Esophagus (tissue), 2 donors: ENCODE measurements at regions not wholly inside any gene's neighbourhood (a gene's known extent, or its start where the extent isn't known, plus 50 kb on each side); places are given as distances from the start of the nearest gene placed in this dataset.

Experiments
- H3K27ac ChIP-seq, 2 donors: one replicate each; pipeline ENCODE4 v1.5.1; 2013; ENCODE audit warnings: low read depth in 2 of 2, mild to moderate bottlenecking in 2 of 2, inconsistent platforms in 1 of 2, low read length in 1 of 2, moderate library complexity in 1 of 2
- H3K27me3 ChIP-seq, 2 donors: one replicate each; pipeline ENCODE4 v1.6.1; 2013; ENCODE audit warnings: low read length in 2 of 2, control low read depth in 1 of 2, mild to moderate bottlenecking in 1 of 2; ENCODE audit not compliant: insufficient read depth in 2 of 2, control insufficient read depth in 1 of 2
- H3K36me3 ChIP-seq, 2 donors: one replicate each; pipeline ENCODE4 v1.6.1; 2013; ENCODE audit warnings: low read length in 1 of 2; ENCODE audit not compliant: control insufficient read depth in 2 of 2, insufficient read depth in 2 of 2
- H3K4me1 ChIP-seq, 2 donors: one replicate each; pipeline ENCODE4 v1.6.1; 2013; ENCODE audit warnings: low read length in 1 of 2; ENCODE audit not compliant: control insufficient read depth in 2 of 2, insufficient read depth in 2 of 2
- H3K4me3 ChIP-seq, 2 donors: one replicate each; pipeline ENCODE4 v1.5.1; 2013; ENCODE audit warnings: low read length in 2 of 2, mild to moderate bottlenecking in 2 of 2, low read depth in 1 of 2, moderate library complexity in 1 of 2
- H3K9me3 ChIP-seq, 2 donors: one replicate each; pipeline ENCODE4 v1.6.1; 2013; ENCODE audit warnings: mild to moderate bottlenecking in 2 of 2, low read depth in 1 of 2, low read length in 1 of 2, moderate library complexity in 1 of 2; ENCODE audit not compliant: control insufficient read depth in 2 of 2, insufficient read depth in 1 of 2
- WGBS, 2 donors: extraction: QIAGEN DNeasy Blood & Tissue Kit; methylation state at CpG; one replicate each; pipeline ENCODE4 v1.1.7; 2013; 5-methylcytosine and 5-hydroxymethylcytosine counted together
- donor health status: healthy with polysubstance abuse.
- donor health status: Bipolar disorder and iron deficiency.

DNA sequence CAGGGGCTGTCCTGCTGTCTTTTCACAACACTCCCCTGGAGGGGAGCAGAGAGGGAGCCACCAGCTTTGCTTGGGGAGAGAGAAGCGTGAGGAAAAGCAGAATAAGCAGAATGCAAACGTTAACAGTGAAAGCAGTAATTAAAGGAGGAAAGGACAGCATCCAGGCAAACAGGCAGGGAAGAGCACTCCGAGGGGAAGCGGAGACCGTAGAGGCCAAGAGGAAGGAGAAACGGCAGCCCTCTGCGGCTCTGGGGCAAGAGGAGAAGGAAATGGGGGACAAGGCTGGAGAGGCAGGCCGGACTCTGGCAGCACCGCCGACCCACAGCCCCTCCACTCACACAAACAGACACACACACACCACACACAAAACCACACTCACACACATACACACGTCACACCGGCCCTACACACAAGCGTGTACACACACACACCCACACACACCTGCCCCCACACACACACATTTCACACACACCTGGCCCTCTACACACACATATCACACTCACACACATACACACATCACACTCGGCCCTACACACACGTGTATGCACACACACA, 449.8 kb downstream of the SOX6 start:
- Histone ChIP-seq H3K36me3 (peaks cover 0 to 2% of the 10 kb centered on the region in 2 donors), H3K4me1 (peaks cover 0 to 1% of the 10 kb centered on the region in 2 donors), H3K27me3 (no peaks in the 10 kb centered on the region), H3K9me3 (no peaks in the 10 kb centered on the region), H3K27ac (no peak overlapping the region), H3K4me3 (no peak overlapping the region)
- 91 to 93% methylated on average over 15 of the region's 15 CpGs for WGBS, 2 donors

DNA sequence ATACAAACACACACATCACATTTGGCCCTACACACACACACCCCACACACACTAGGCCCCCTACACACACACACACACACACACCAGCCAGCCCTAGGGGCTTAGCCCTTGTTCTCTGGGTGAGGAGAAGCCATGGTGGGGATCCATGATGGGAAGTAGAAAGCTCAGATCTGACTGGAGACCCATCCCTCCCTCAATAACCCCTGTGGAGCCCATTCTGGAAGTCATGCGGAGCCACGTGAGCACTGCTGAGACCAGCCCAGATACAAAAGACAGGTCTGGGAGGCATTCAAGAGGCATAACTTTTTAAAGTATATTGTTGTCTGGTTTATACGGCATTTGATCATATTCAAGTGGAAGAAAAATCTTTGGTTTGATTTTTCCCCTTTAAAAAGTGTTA, 448.5 kb downstream of the SOX6 start:
- Histone ChIP-seq H3K27ac (no peak overlapping the region), H3K27me3 (no peaks in the 10 kb centered on the region), H3K4me3 (no peak overlapping the region), H3K4me1 (no peaks in the 10 kb centered on the region), H3K36me3 (peaks cover 0 to 2% of the 10 kb centered on the region in 2 donors), H3K9me3 (no peaks in the 10 kb centered on the region)
- WGBS, 2 donors, result 92% methylated on average over 3 of the region's 3 CpGs

DNA sequence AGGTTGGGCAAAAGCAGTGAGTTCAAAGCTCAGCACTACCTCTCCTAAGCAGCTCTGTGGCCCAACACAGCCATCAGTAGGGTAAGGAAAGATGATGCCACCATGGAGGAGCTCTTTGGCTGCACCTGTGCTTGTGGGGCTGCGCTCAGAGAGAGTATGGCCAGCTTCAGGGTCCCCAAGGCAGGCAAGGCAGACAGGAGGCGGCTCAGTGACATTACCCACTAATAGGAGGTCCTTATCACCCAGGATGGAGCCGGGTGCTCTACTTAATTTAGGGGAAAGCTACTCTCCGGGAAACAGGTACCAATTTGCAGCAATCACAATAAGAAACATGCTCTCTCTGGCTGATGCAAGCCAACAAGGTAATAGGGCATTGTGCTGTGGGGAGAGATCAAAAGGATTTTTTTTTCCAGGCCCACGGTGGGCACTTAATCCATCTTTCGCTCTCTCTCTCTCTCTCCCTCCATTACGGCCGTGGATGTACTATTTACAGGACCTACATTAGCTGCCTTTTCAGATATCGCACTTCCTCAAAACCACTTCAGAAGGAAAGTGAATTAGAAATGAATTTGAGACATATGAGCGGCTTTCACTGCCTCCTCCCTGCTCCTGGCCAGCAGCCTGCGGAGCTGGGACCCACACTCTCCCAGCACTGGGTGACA, 446.3 kb downstream of the SOX6 start:
- H3K36me3 ChIP-seq, result peaks cover 0 to 2% of the 10 kb centered on the region in 2 donors
- 84 to 88% methylated on average over 11 of the region's 11 CpGs for WGBS, 2 donors
- H3K4me1 ChIP-seq, result no peaks in the 10 kb centered on the region
- no peak overlapping the region for H3K4me3 ChIP-seq
- H3K27ac ChIP-seq, result no peak overlapping the region
- H3K27me3 ChIP-seq, result no peaks in the 10 kb centered on the region
- H3K9me3 ChIP-seq, result no peaks in the 10 kb centered on the region

DNA sequence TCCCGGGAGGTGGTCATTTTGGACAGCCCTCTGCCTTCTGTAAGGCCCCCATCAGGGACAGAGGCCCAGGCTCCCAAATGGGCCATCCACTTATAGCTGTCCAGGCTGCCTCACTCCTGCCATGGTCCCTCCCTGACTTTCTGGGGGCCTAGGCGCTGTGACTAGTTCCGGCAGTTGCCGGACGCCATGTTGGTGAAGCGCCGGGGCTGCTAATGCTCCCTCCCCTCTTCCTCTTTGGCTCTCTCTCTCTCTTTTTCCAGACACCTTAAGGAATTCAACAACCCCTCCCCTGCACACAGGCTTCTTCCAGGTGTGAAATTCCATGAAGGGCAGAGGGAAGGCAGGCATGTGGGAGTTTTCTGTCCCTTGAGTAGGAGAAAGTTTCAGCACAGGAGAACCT, 445.6 kb downstream of the SOX6 start:
- 94 to 96% methylated on average over 7 of the region's 7 CpGs for WGBS, 2 donors
- Histone ChIP-seq H3K27me3 (no peaks in the 10 kb centered on the region), H3K4me3 (no peak overlapping the region), H3K27ac (no peak overlapping the region), H3K4me1 (no peaks in the 10 kb centered on the region), H3K36me3 (peaks cover 0 to 2% of the 10 kb centered on the region in 2 donors), H3K9me3 (no peaks in the 10 kb centered on the region)

DNA sequence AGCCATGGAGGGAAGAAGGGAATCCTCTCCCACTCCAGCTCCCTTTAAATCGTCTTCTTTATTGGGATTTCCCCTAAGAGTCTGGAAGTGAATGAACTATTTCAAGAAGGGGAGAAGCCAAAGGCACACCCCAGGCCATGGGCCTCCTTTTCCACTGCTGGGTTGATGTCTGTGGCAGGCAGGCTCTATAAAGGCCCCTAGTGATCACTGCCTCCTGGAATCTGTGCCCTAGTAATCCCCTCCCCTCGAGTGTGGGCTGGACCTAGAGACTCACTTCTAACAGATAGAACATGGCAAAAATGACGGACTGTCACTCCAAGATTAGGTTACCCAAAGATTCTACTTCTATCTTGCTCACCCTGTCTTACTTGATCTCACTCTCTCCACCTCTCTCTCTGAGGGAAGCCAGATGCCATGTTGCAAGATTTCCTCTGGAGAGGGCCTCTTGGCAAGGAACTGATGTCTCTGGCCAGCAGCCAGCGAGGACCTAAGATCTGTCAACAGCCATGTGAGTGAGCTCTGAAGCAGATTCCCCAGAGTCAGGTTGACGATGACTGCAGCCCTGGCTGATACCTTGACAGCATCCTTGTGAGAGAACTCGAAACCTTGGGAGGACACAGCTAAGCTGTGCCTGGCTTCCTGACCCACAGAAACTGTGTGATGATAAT, 444.8 kb downstream of the SOX6 start:
- peaks cover 0 to 2% of the 10 kb centered on the region in 2 donors for H3K36me3 ChIP-seq
- WGBS, 2 donors, result 63 to 65% methylated on average over 6 of the region's 6 CpGs
- no peaks in the 10 kb centered on the region for H3K9me3 ChIP-seq
- H3K4me3 ChIP-seq, result no peak overlapping the region
- H3K4me1 ChIP-seq, result no peaks in the 10 kb centered on the region
- H3K27ac ChIP-seq, result no peak overlapping the region
- H3K27me3 ChIP-seq, result no peaks in the 10 kb centered on the region

DNA sequence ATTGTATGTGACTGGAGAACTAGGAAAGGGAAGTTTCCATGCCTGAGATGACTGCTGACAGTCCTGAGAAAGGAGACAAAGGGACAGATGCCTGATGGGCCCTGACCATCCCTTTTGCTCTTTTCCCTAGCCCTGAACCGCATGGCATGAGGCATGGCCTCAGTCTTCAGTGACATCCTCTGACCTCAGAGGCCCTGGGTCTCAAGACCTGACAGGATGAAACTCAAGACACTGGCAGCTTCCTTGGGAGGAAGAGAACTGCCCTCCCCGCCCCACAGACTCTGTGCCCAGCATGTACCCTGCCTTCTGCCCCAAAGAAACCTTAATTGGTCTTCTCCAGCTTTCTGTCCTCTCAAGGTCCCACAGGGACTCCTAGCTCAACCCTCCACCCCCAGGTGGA, 444.1 kb downstream of the SOX6 start:
- Histone ChIP-seq H3K4me1 (no peaks in the 10 kb centered on the region), H3K36me3 (no peaks in the 10 kb centered on the region), H3K27ac (no peak overlapping the region), H3K9me3 (no peaks in the 10 kb centered on the region), H3K27me3 (no peaks in the 10 kb centered on the region), H3K4me3 (no peak overlapping the region)
- 88 to 90% methylated on average over 2 of the region's 2 CpGs for WGBS, 2 donors

DNA sequence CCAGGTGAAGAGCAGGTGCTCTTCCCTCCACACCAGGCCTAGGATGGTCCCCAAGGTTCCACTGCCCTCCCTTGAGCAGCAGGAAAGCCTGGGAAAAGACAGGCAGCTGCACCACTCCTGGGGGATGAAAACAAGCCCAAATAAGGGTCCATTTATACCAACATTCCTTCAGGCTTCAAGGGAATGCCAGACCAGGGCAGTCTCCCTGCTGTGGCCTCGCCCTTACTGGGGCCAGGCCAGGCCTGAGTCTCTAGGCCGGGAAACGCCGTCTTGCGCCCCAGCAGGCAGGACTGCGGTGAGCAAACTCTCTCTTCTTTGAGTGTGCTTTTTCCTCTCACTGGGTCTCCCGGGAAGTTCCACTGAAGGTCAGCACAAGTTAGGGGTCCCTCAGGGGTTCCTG, 443.5 kb downstream of the SOX6 start:
- H3K27ac ChIP-seq, result no peak overlapping the region
- no peaks in the 10 kb centered on the region for H3K4me1 ChIP-seq
- H3K9me3 ChIP-seq, result no peaks in the 10 kb centered on the region
- H3K27me3 ChIP-seq, result no peaks in the 10 kb centered on the region
- WGBS, 2 donors, result 82 to 93% methylated on average over 7 of the region's 7 CpGs
- H3K4me3 ChIP-seq, result no peak overlapping the region
- no peaks in the 10 kb centered on the region for H3K36me3 ChIP-seq

DNA sequence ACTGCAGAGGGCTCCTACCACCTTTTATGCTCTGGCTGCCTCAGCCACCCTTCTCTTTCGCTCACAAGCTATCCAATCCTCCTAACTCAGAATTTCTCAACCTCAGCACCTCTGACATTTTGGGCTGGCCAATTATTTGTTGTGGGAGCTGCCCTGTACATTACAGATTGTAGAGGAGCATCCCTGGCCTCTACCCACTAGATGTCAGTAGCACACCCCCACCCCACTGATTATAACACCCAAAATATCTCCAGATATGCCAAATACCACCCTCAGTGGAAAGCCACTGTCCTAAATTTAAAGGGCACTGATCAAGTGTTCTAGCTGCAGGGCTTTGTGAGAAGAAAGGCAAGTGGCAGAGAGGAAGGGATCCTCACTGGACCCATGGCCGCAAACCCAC, 443.1 kb downstream of the SOX6 start:
- Histone ChIP-seq H3K4me3 (no peak overlapping the region), H3K9me3 (peaks cover 0 to 2% of the 10 kb centered on the region in 2 donors), H3K4me1 (no peaks in the 10 kb centered on the region), H3K27me3 (no peaks in the 10 kb centered on the region), H3K36me3 (no peaks in the 10 kb centered on the region), H3K27ac (no peak overlapping the region)
- 93 to 95% methylated on average over 2 of the region's 2 CpGs for WGBS, 2 donors
